ENCODE measurements at regions not wholly inside any gene's neighbourhood (a gene's known extent, or its start where the extent isn't known, plus 50 kb on each side); places are given as distances from the start of the nearest gene placed in this dataset.

DNA sequence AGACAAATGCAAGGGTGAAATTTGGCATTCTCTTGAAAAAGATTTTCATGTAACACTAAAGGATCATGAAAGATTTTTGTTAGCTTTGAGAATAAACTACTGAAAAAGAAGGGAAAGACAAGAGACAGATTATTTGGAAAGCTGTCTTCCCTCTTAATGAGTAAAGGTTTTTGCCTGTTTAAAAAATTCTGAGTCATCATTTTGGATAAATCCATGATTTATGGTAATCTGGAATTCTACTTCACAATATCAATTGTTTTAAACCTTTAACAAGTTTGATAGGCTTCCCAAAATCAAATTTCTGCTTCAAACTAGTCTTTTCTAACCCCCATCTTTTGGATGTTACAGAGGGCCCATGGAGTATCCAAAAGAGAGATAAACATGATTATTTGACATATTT is 641.5 kb upstream of the EPHA6 start:
- TF ChIP-seq, protein P1, sequence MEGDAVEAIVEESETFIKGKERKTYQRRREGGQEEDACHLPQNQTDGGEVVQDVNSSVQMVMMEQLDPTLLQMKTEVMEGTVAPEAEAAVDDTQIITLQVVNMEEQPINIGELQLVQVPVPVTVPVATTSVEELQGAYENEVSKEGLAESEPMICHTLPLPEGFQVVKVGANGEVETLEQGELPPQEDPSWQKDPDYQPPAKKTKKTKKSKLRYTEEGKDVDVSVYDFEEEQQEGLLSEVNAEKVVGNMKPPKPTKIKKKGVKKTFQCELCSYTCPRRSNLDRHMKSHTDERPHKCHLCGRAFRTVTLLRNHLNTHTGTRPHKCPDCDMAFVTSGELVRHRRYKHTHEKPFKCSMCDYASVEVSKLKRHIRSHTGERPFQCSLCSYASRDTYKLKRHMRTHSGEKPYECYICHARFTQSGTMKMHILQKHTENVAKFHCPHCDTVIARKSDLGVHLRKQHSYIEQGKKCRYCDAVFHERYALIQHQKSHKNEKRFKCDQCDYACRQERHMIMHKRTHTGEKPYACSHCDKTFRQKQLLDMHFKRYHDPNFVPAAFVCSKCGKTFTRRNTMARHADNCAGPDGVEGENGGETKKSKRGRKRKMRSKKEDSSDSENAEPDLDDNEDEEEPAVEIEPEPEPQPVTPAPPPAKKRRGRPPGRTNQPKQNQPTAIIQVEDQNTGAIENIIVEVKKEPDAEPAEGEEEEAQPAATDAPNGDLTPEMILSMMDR (IDR thresholded peaks at IDR 0.05): no peak
- TF ChIP-seq POLR2AphosphoS5 (IDR thresholded peaks at IDR 0.05) (no peak), POLR2A (IDR thresholded peaks at IDR 0.05) (no peak), EP300 (IDR thresholded peaks at IDR 0.05) (no peak)

Measured in upper lobe of left lung (tissue), 4 donors.